Fibroblast of skin of right quadriceps (primary cell): ENCODE measurements at regions not wholly inside any gene's neighbourhood (a gene's known extent, or its start where the extent isn't known, plus 50 kb on each side); places are given as distances from the start of the nearest gene placed in this dataset.

ENCODE experiments used
- DNase-seq: peaks from one replicate; pipeline ENCODE4 v3.0.0-alpha.2; 2013

DNA sequence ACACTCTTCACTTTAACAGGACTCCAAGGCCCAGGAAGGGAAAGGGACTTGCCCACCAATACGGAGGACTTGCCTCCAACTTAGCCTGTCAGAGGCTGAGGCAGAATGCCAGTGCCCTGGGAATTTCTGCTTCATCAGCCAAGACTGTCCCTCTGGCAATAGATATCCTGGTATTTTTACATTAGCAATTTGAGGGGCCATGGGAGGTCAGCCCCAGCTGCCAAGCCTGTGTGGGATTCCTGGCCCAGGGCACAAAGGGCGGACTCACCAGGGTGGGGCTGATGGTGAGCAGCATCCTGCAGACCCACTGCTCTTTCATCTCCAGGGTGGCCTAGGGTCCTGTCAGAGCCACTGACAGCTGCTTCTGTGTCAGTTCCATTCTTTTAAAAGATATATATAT lies 78.3 kb upstream of the CIBAR2 start:
- no peak for DNase-seq

DNA sequence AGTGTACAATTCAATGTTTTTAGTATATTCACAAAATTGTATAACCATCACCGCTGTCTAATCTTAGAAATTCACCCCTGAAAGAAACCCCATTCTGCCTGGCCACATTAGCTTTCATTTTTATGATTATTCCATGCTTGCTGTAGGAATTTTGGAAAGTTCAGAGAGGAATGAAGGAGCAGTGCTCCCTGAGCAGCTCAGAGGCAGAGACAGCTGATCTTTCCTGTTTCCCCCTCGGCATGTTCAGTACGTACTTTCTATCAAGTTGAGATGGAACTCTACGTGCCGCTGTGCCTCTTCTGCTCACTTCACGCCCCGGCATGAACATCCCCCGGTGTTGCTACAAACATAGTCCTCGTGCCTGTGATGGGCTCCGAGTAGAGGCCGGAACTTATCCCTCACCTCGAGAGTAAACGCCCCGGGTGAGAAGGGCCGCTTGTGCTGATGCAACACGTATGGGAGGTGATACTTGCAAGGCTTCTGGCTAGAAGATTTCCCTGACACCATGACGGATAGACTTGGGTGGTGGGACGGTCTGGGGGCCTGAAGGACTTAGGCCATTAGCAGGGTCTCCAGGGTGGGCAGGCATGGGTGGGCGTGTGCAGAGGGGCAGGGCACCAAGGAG lies 79.2 kb upstream of the CIBAR2 start:
- DNase-seq, result no peak

DNA sequence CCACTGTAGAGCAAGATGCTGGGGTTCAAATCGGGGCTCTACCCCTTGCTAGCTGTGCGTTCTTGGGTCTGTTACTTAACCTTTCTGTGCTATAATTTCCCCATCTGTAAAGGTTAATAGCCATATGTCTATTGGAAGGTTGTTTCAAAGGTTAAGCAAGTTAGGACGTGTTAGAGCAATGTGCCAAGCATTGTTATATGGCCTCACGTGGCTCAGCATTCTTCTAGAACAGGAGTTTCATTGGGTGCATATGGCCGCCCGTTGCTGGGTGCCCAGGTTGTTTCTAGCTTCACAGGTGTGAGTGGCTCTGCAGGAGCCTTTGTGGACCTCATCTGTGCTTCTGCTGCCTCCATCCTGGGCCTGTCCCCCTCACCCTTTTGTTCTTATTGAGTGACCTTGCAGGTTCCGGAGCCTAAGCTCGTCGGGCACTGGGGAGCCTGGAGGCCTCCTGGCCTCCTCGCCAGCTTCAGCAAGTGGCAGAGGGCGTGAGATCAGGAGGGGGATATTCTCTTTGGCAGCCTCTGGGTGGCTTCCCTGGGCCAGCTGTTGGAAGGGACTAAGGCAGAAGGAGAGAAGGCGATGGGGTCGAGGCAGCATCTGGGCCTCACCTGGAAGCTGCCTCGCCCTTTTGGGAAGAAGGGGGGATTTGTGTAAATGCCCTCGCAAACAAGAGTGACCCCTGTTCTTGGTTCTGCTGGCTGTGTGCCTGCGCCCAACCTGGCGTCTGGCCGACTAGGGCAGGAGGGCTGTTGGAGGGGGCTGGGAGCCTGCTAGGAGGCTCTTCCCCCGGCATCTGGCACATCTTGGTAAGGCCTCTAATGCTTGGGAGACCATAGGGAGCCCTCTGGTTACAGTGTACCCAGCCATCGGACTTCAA lies 80.2 kb upstream of the CIBAR2 start:
- DNase-seq, result no peak

DNA sequence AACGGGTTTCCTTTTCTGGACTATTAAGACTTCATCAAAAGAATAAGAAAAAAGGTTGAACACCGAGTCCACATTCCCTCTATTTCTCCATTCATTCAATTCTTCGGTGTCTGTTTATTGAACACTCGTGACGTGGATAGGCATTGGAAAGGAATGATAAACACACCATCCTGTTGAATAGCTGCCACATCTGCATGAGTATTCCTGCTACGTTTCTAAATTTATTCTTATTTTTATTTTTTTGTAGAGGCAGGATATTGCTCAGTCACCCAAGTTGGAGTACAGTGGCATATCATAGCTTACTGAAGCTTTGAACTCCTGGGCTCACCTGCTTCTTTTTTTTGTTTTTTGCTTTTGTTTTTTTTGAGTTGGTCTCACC lies 80.8 kb upstream of the CIBAR2 start:
- peak; percentile 47 for DNase-seq

DNA sequence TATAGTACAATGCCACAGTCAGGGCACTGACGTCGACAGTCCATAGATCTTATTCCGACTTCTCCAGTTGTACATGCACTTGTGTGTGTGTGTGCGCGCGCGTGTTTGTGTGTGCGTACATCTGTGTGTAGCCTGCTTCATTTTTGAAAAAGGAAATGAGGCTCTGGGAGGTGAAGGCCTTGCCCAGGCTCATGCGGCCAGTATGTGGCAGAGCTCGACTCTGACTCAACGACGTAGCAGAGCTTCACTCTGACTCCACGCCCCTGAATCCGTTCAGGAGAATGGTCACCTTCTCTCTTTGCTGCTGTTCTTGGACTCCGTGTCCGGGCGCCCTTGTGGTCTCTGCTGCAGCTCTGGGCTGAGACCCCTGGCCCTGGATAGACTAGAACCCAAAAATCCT lies 81.6 kb upstream of the CIBAR2 start:
- no peak for DNase-seq

DNA sequence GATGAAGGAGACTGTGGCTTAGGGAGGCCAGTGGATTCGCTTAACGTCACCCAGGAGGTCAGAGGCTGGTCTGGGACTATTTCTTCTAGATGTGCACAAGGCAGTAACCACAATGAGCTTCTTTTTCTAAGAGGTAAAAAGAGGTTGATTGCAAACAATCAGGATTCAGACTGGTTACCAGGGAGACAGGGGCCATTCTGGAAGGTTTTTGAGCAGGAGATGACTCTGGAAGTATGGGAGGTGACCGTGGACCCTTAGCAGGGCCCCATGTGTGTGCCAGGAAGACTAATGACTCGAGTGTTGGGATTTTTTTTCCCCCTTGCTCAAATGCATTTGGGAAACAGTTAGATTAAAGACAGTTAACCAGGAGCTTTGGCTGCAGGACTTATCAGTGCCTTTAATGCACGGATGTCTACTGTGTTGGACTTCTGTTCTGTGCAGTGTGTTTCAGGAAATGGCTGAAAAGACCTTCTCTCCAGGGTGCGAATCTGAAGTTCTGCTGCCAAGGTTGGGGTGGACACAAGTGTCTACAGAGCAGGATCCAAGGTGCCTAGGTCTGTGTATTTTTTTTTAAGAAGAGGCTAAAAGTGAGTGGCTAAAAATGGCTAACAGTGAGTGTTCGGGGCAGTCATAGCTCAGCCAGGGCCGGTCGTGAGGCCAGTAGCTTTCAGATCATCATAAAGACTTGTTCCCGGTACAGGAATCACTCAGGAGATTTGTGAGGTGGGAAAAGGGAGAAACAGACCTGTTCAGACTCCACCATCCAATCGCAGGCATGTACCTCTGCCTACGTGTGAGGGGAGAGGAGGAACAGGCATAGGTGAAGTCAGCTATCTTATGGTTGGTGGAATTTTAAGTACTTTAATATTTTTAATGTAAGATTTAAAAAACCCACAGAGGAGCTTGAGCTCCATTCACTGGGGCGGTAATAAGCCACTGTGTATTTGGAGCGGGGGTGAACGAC lies 82.3 kb upstream of the CIBAR2 start:
- DNase-seq, result no peak

DNA sequence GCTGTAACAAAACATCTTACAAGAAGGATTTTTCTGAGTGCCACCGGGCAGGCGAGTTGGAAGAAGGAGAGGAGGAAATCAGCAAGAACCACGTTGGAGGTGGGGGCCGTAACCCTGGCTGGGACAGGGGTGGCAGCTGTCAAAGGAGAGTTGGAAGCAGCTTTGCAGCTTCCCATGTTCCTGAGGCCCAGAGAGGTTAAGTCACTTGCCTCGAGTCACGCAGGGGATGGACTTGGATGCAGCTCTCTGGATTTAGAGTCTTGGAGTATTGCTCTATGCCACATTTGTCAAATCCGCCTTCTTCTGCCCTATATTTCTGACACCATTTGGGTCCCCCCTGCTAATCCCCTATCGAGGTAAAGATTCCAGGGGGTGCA lies 83.0 kb upstream of the CIBAR2 start:
- no peak for DNase-seq

DNA sequence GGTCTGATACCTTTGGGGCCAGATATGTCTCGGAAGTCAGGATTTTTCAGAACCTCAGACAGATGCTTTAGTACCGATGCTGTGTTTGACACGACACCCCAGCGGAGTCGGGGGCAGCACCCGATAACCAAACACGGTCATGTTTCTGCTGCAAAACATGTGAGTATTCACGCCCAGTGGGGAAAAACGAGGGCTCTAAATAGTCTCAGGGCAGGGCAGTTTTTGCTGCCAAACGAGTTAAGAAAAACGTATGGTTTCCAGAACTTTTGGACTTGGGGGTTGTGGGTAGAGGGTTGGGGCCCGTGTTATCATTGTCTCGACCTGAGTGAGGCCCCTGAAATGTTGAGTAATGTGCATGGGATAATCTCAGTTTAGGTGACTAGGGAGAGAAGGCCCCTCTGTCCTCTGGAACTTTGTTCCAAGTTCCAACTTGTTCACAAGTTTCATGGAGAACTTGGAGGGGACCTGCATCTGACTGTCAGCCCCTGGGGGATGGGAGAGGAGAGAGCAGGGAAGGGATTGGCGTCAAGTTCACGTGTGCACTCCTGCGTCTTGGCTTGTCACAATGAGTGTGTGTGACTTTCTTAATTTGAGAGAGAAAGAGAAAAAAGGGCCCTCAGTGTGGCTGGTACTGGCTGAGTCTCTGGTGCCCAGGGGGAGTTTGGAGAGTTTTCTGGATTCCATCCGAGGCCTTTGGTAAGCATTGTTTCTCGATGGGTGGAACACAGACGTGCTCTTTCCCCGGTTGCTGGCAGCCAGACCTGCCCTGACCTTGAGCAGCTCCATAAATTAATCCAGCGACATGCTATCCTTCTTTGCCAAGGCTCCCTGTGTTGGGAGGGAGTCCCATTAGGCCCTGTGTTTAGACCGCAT lies 83.9 kb upstream of the CIBAR2 start:
- DNase-seq, result peak; percentile 39

DNA sequence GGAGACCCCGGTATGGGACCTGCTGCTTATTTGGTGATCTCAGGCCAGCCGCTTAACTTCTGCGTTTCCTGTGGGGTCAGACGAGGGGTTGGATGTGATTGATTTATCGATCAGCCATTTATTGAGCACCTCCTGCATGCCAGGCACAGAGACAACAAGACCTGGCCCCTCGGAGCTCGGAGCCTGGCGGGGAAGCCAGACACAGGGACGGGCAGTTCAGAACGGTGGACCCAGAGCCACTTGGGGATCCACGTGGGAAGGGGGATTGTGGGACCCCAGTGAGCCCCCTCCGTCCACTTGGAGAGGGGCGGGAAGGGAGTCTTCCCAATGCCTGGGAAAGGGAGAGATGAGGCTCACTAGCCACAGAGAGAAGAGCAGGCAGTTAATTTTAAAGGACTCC lies 84.7 kb upstream of the CIBAR2 start:
- DNase-seq, result no peak

DNA sequence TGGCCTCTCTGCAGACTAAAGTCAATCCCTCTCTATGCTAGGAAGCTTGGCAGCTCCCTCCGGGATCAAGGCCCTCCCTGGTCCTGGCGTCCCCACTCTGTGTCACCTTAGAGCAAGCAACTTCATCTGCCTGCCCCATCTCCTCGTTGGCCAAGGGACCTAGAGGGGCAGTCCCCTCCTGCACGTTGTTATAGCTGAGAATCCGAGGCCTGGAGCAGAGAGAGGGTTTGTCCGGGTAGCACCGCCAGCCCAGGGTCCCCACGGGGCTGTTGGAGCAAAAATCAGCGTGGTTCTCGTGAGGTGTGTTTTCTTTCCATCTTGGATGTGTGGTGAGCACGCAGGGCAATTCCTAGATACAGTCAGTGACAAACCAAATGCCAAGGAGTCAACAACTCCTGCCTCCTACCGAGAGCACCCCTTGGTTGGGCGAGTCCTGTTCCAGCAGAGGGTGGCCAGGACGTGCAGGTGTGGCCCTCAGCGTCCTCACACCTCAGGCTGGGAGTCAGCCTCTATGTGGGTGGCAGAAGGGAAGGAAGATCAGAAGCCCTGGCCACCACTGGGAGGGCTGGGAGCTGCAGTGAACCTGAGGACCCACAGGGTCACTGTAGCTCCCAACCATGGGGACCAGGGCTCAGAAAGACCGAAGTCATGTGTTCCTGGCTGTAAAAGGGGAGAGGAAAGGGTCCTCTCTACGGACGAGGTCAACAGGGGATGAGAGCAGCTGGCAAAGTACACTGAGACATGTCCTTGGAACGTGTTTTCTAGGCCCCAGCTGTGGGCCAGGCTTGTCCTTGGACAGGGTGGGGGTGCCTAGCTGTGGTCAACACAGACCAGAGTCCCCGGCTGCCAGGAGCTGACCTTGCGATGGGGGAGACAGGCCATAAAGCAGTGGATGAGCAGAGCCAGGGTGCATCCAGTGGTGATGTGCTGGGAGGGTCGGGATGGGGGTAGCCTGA lies 85.6 kb upstream of the CIBAR2 start:
- DNase-seq, result no peak

DNA sequence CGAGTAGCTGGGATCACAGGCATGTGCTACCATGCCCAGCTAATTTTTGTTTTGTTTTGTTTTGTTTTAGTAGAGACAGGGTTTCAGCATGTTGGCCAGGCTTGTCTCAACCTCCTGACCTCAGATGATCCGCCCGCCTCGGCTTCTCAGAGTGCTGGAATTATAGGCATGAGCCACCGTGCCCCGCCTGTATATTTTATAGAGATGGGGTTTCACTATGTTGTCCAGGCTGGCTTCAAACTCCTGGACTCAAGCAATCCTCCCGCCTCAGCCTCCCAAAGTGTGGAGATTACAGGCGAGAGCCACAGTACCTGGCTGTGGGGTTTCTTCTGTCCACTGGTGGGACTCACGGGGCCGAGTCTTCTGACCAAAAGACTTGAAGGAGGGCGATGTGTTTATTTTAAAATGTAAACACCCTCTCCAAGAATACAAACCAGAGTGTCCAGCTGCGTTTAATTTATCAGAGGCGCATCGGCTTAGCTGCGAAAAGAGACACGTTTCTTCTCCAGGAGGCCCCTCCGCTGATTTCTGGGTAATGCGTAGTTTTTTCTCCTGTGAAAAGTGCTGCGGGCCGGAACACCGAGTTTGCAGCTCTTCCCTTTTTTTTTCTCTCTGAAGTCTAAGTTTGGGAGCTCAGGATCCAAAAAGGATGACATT lies 86.9 kb upstream of the CIBAR2 start:
- DNase-seq, result no peak

DNA sequence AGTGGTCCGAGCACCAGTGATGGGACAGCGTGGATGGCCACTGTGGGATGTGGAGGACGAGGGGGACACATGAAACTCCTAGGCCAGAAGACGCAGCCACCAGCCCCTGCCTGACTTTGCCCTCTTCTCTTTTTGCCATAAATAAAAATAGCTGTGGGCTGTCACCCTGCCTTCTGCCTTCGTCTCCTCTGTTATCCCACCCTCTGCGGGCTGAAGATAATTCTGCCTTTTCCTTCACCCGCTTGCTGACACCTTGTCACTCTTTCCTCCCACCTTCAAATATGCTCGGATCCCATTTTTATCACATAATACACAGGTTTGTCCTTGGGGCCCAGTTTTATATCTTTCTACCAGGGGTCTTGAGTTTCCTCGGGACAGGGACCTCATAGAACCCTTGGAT lies 87.6 kb upstream of the CIBAR2 start:
- DNase-seq, result no peak

DNA sequence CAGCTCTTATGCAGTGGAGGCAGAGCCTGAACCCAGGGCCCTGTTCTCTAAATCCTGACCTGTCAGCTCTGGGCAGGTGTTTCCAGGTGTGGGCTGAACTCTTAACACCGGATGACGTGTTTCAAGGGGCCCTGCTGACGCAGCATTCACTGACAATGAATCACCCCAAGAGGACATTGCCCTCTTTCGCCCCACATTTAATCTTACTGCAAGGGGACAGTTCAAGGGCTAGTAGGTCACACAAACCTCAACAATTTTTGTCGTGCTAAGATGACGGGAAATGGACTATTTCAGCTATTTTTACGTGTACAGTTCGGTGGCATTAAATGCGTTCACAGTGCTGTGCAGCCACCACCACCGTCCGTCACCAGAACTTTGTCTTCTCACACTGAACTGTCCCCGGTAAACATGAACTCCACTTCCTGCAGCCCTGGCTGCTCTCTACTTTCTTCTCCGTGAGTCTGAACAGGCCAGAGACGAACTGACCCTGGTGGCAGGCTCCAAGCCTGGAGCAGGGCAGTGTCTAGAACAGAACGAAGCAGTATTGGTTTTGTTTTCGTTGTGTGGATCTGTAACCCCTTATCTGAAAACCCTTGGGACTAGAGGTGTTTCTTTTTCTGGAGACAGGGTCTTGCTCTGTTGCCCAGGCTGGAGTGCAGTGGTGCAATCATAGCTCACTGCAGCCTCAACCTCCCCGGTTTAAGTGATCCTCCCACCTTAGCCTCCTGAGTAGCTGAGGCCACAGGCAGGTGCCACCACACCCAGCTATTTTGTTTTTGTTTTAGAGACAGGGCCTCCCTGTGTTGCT lies 88.4 kb upstream of the CIBAR2 start:
- DNase-seq, result no peak

DNA sequence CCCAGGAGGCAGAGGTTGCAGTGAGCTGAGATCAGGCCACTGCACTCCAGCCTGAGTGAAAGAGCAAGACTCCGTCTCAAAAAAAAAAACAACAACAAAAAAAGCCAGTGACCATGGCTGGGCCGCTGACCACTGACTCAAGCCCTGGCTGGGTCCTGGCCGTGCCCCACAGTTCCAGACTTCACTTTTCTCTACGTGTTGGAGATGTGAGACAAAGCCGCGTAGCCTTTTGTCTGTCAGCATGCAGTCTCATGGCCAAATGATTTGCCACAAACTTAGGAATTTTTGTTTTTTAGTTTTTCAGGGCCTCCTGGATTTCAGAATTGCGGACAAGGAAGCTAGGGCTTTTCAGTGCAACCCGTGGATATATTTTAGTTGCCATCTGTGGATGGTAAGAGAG lies 89.3 kb upstream of the CIBAR2 start:
- DNase-seq, result no peak

DNA sequence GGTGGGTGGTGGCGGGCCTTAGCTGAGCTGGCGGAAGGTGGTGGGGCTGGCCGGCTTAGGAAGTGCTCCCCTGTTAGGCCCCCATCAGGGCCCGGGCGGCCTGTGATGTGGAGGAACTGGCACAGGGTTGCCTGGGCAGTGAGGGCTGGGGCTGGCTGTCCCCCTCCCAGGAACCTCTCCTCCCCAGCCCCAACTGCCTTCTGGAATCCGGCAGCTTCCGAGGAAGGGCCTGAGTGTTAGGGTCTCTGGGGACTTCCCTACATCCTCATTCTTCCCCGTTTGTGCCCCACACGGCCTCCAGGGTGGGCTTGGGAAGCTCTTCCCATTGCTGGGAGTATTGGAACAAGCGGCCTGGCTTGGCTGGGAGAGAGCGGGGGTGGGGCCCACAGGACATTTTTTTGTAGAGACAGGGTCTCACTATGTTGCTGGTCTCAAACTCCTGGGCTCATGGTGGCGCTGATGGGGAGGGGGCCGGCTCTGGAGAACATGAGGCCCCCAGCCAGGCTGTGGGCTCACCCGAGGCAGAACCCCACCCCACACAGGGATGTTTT lies 89.9 kb upstream of the CIBAR2 start:
- no peak for DNase-seq

DNA sequence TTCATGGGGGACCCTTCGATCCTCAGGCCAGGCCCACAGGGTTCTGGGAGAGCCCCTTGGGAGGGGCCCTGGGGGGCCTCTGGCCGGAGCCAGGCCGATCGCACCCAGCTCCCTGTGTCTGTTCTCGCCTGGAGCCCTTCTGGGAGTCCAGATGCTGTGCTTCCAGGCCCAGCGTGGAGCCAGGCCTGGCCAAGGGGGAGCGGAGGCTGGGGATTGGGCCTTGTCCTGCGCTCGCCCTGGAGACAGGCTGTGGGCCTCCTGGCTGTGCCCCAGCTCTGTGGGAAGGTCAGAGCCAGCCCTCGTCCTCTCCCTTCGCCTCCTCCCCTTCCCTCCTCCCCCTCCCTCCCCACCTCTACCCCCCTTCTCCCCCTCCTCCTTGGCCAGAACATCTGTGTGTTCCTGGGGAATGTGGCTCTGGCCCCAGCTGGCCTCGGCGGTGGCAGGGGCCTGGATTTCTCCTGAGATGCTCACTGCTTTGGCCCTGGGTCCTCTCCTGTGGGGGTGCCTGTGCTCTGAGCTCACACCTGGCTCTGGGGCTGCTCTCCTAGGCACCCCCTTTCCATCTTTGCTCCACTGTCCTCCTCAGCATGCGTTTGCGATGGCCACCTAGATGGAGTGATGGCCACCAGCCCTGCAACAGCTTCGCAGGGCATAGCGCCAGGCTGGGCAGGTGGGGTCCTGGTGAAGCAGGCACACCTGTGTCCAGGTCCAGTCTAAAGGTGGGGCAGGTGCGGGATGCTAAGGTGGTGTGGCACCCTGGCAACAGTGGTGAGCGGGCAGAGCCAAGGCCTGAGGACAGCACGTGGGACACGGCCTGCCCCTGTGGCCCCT lies 90.6 kb upstream of the CIBAR2 start:
- peak; percentile 75 for DNase-seq

DNA sequence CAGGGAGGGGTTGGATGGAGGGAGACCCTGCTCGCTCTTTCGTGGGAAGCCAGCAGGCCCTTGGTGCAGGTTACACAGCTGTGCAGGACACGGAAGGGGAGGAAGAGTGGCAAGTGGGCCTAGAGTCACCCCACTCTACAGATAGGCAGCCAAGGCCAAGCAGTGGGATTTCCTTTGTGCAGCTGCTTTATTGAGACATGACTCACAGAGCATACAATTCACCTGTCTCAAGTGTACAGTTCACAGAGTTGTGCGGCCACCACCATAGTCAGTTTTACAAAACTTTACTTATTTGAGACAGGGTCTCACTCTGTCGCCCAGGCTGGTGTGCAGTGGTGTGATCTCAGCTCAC lies 91.2 kb upstream of the CIBAR2 start:
- DNase-seq, result no peak

DNA sequence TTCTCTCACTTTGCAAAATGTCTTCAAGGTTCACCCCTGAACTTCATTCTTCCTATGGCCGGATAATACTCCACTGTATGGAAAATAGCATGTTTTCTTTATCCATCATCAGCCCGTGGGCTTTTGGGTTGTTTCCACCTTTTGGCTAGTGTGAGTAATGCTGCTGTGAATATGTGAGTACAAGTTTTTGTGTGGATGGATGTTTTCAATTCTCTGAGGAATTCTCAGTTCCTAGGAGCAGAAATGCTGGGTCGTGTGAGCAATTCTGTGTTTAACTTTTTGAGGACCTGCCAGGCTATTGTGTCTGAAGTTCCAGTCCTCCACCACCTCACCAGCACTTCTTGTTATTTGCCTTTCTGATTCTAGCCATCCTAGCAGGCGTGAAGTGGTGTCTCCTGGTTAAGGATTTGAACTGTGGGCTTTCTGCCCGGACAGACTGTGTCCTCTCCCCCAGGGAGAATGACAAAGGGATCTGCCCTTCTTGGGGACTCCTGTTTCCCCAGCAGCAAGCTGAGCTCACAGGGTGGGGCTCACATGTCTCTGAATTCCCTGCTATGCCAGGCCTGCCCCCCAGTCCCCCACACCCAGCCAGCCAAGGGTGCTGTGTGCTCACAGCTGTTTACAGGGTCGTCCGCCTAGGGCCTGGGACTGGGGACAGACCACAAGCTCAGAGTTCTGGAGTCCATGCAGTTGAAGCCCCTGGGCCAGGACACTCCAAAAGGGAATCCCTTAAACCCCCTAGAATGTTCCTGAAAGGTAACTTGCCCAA lies 92.2 kb upstream of the CIBAR2 start:
- peak; percentile 82 for DNase-seq
